ENCODE measurements at regions not wholly inside any gene's neighbourhood (a gene's known extent, or its start where the extent isn't known, plus 50 kb on each side); places are given as distances from the start of the nearest gene placed in this dataset.
"Not testable (repeated sequence)": the region's sequence is repeated elsewhere in the genome, so short reads cannot be mapped to it uniquely, and the experiment has no call there.

DNA sequence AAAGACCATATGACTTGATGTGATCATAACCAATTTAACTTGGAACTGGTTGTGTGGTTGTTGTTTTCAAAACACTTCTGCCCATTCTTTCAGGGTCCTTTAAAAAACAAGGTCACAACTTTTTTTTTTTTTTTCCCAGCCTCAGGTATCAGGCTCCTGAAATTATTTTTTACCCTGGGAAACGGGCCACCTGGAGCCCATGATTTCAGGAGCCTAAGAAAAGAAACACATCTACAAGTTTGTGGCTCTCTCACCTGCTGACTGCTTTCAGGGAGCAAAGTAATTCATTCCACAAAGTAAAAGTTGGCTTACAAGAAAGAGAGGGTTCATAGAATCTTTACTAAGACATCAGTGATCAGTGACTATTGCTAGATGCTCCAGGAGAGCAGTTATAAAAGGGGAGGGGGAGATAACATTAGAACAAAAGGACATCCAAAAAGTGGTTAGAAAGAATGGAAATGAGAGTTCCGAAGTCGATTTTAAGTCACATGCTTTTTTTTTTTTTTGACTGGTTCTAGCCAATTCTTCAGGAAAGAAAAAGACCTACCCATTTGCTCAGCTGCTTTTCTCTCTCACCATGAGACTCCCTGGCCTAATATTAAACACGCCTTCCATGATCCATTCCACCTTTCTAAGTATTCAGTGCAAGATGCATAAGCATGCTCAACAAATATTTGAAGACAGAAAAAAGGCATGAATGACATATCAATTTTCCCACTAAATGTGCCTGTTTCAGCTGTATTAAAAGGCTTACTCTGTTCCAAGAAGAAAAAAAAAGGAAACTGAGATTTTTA lies 267.3 kb downstream of the LRATD1 start:
- no peak for DNase-seq (ENCODE audit: low read depth, low spot score)
- H3K36me3 ChIP-seq (ENCODE audit: insufficient read depth, low read length) = no peaks in the 10 kb centered on the region
- TF ChIP-seq FOXP2 (optimal IDR thresholded peaks at IDR 0.05; ENCODE audit: control extremely low read depth, extremely low read length, insufficient read depth) (no peak), POLR2AphosphoS5 (IDR thresholded peaks at IDR 0.05; ENCODE audit: borderline replicate concordance, low read depth, low read length) (no peak), EZH2 (IDR thresholded peaks at IDR 0.05) (no peak)

GRCh38 chr2:14901737-14902136 lies 269.2 kb downstream of the LRATD1 start:
- no peaks in the 10 kb centered on the region for H3K36me3 ChIP-seq (ENCODE audit: insufficient read depth, low read length)
- no peak for DNase-seq (ENCODE audit: low read depth, low spot score)
- no peak overlapping the region for H3K27ac ChIP-seq
- no peak for TF ChIP-seq EZH2 (IDR thresholded peaks at IDR 0.05)
- TF ChIP-seq FOXP2 (optimal IDR thresholded peaks at IDR 0.05; ENCODE audit: control extremely low read depth, extremely low read length, insufficient read depth) = no peak
- no peak for TF ChIP-seq POLR2AphosphoS5 (IDR thresholded peaks at IDR 0.05; ENCODE audit: borderline replicate concordance, low read depth, low read length)
- no peaks in the 10 kb centered on the region for H3K9me3 ChIP-seq (ENCODE audit: low read depth, low read length)
- H3K9ac ChIP-seq (ENCODE audit: insufficient read length) = no peak overlapping the region
- H3K4me3 ChIP-seq = no peak overlapping the region

More for the DNA sequence above, 267.3 kb downstream of the LRATD1 start:
- no peak overlapping the region for H3K4me3 ChIP-seq
- H3K9ac ChIP-seq (ENCODE audit: insufficient read length) = no peak overlapping the region
- no peaks in the 10 kb centered on the region for H3K9me3 ChIP-seq (ENCODE audit: low read depth, low read length)
- no peak overlapping the region for H3K27ac ChIP-seq

DNA sequence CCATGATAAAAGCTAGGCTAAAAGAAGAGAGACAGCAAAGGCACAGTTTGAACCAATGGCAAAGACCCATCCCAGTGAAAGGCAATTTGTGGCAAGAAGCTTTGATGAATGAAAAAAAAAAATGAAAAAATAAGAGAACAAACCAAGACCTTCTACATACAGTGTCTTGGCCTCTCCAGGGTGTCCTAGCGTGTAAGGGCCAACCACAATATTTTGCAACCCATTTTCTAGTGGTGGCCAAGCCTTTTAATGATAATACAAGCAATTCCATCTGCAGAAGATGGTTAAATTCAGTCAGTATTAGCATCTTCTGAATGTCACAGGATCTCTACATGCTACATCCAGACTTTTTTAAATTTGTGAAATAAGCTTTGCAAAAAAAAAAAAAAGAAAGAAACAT lies 270.4 kb downstream of the LRATD1 start:
- no peak overlapping the region for H3K4me3 ChIP-seq
- H3K9me3 ChIP-seq (ENCODE audit: low read depth, low read length) = no peaks in the 10 kb centered on the region
- no peaks in the 10 kb centered on the region for H3K36me3 ChIP-seq (ENCODE audit: insufficient read depth, low read length)
- no peak overlapping the region for H3K9ac ChIP-seq (ENCODE audit: insufficient read length)
- no peak overlapping the region for H3K27ac ChIP-seq
- TF ChIP-seq POLR2AphosphoS5 (IDR thresholded peaks at IDR 0.05; ENCODE audit: borderline replicate concordance, low read depth, low read length) (no peak), EZH2 (IDR thresholded peaks at IDR 0.05) (no peak), FOXP2 (optimal IDR thresholded peaks at IDR 0.05; ENCODE audit: control extremely low read depth, extremely low read length, insufficient read depth) (no peak)
- DNase-seq (ENCODE audit: low read depth, low spot score) = no peak

GRCh38 chr2:14903709-14904374 lies 271.3 kb downstream of the LRATD1 start:
- no peak overlapping the region for H3K9ac ChIP-seq (ENCODE audit: insufficient read length)
- H3K4me3 ChIP-seq = no peak overlapping the region
- no peak overlapping the region for H3K27ac ChIP-seq
- H3K9me3 ChIP-seq (ENCODE audit: low read depth, low read length) = no peaks in the 10 kb centered on the region
- TF ChIP-seq EZH2 (IDR thresholded peaks at IDR 0.05) (no peak), POLR2AphosphoS5 (IDR thresholded peaks at IDR 0.05; ENCODE audit: borderline replicate concordance, low read depth, low read length) (no peak), FOXP2 (optimal IDR thresholded peaks at IDR 0.05; ENCODE audit: control extremely low read depth, extremely low read length, insufficient read depth) (no peak)
- no peak for DNase-seq (ENCODE audit: low read depth, low spot score)
- no peaks in the 10 kb centered on the region for H3K36me3 ChIP-seq (ENCODE audit: insufficient read depth, low read length)

DNA sequence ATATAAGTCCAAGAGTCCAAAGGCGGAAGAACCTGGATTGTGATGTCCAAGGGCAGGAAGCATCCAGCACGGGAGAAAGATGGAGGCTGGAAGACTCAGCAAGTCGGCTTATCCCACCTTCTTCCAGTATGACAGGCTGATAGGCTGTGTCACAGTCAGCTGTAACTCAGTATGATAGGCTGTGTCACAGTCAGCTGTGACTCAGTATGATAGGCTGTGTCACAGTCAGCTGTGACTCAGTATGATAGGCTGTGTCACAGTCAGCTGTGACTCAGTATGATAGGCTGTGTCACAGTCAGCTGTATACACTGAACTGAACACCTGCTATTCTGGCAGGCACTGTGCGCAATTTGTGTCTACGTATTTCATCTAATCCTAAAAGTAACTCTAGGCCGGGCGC lies 271.9 kb downstream of the LRATD1 start:
- not testable (repeated sequence) for DNase-seq (ENCODE audit: low read depth, low spot score); H3K9me3 ChIP-seq (ENCODE audit: low read depth, low read length); H3K36me3 ChIP-seq (ENCODE audit: insufficient read depth, low read length); H3K4me3 ChIP-seq; H3K27ac ChIP-seq; H3K9ac ChIP-seq (ENCODE audit: insufficient read length)

- no peak overlapping the region for H3K27ac ChIP-seq
- no peak overlapping the region for H3K9ac ChIP-seq (ENCODE audit: insufficient read length)
- no peak for DNase-seq (ENCODE audit: low read depth, low spot score)
- no peaks in the 10 kb centered on the region for H3K9me3 ChIP-seq (ENCODE audit: low read depth, low read length)
- TF ChIP-seq FOXP2 (optimal IDR thresholded peaks at IDR 0.05; ENCODE audit: control extremely low read depth, extremely low read length, insufficient read depth) (no peak), POLR2AphosphoS5 (IDR thresholded peaks at IDR 0.05; ENCODE audit: borderline replicate concordance, low read depth, low read length) (no peak), EZH2 (IDR thresholded peaks at IDR 0.05) (no peak)
- no peaks in the 10 kb centered on the region for H3K36me3 ChIP-seq (ENCODE audit: insufficient read depth, low read length)
- H3K4me3 ChIP-seq = no peak overlapping the region
Observed at GRCh38 chr2:14905571-14905970, 273.1 kb downstream of the LRATD1 start.

DNA sequence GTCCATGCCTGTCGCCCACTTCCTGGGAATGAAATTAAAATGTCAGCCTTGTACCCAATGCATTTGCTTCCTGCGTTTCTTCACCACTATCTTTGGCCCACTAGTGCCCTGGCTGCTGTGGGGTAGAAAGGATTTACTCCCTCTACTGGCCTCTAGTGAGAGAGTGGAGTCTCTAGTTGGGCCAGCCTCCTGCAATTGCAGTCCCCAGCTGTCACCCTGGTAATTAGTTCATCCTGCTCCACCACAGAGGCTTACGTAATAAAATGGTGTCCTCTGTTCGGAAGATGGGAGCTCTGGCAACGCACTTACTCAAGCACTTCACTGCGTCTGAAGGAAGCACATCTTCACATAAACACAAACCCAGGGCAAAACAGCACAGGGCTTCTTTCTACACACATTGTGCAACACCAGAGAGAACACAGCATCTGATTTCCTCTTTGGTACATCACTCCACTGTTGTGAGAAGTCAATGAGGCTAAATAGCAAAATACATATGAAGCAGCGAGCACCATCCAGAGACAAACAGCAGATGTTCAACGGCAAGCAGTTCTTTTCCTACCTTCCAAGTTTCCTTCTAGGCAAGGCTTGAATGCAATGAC lies 274.6 kb downstream of the LRATD1 start:
- H3K4me3 ChIP-seq = no peak overlapping the region
- no peak for DNase-seq (ENCODE audit: low read depth, low spot score)
- TF ChIP-seq POLR2AphosphoS5 (IDR thresholded peaks at IDR 0.05; ENCODE audit: borderline replicate concordance, low read depth, low read length) (no peak), FOXP2 (optimal IDR thresholded peaks at IDR 0.05; ENCODE audit: control extremely low read depth, extremely low read length, insufficient read depth) (no peak)
- H3K9ac ChIP-seq (ENCODE audit: insufficient read length) = no peak overlapping the region
- H3K27ac ChIP-seq = no peak overlapping the region
- no peaks in the 10 kb centered on the region for H3K36me3 ChIP-seq (ENCODE audit: insufficient read depth, low read length)
- no peaks in the 10 kb centered on the region for H3K9me3 ChIP-seq (ENCODE audit: low read depth, low read length)

- Histone ChIP-seq H3K9me3 (ENCODE audit: low read depth, low read length) (no peaks in the 10 kb centered on the region), H3K36me3 (ENCODE audit: insufficient read depth, low read length) (no peaks in the 10 kb centered on the region), H3K27ac (no peak overlapping the region), H3K4me3 (peak overlapping the region; percentile 55), H3K9ac (ENCODE audit: insufficient read length) (no peak overlapping the region)
- no peak for TF ChIP-seq POLR2AphosphoS5 (IDR thresholded peaks at IDR 0.05; ENCODE audit: borderline replicate concordance, low read depth, low read length)
- no peak for TF ChIP-seq EZH2 (IDR thresholded peaks at IDR 0.05)
- TF ChIP-seq FOXP2 (optimal IDR thresholded peaks at IDR 0.05; ENCODE audit: control extremely low read depth, extremely low read length, insufficient read depth) = no peak
- DNase-seq (ENCODE audit: low read depth, low spot score) = no peak
Observed at GRCh38 chr2:14909795-14910194, 277.3 kb downstream of the LRATD1 start.
